NOMO-1 (cell line): ENCODE measurements at regions not wholly inside any gene's neighbourhood (a gene's known extent, or its start where the extent isn't known, plus 50 kb on each side); places are given as distances from the start of the nearest gene placed in this dataset.

Experiments
- DNase-seq, 2 experiments: peaks; one replicate each; lab custom pipeline; 2025; ENCODE audit not compliant: unreplicated experiment in 2 of 2; lab: John Stamatoyannopoulos, UW

DNA sequence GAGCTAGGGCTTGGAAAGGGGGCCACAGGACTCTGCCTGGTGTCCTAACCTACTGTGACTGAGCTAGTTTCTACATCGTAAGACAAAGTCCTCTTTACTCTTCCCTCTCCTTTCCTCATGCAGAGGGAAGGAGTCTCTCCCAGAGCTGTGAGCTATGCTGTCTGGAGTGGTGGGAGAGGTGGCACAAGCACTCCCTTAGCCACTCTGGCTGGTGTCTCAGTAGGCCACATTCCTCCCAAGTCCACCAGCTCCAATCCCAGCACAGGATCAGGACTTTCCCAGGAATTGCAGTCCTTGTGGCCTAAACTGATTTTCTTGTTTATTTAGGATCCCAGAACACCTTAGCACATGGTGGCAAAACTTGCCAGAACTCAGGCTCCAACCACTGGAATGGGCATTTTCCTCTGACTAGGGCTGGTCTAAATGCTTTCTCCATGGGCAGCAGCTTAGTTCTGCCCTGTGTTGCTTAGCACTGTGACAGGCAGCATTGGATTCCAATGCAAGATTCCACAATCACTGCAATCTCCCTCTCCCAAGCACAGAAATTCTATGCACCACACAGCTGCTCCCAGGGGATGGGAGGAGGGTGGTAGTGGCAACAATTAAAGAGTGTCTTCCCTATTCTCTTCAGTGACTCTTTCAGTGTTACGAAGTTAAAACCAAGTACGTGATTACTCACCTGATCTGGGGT is 733.3 kb downstream of the HACE1 start:
- no peak for DNase-seq

DNA sequence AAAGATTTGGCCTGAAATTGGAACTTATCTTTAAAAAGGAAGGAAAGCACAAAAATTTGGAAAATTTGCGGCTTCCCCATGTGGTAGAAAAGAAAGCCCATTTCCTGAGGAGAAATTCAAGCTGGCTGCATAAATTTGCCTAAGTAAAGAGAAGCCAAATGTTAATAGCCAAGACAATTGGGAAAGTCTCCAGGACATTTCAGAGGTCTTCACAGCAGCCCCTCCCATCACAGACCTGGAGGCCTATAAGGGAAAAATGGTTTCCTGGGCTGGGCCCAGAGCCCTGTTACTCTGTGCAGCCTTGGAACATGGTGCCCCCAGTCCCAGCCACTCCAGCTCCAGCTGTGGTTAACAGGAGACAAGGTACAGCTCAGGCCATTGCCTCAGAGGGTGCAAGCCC is 736.5 kb downstream of the HACE1 start:
- DNase-seq = no peak

DNA sequence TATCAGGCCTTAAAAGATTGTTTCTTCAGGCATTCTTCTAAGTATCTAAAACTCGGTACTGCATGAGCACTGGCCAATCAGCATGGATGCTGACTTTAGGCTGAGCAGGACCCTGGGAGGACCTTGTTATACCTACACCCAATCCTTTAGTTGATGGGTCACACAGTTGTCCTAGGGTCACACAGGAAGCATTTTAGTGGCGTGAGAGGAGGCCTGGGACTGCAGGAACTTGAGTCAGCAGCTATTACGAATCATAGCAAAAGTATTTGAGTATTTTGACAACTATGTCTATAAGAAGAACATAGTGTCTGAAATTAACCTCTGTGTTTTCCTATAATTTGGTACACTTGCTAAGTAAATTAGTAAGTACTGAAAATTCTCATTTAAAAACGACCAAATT is 741.4 kb downstream of the HACE1 start:
- DNase-seq = no peak

DNA sequence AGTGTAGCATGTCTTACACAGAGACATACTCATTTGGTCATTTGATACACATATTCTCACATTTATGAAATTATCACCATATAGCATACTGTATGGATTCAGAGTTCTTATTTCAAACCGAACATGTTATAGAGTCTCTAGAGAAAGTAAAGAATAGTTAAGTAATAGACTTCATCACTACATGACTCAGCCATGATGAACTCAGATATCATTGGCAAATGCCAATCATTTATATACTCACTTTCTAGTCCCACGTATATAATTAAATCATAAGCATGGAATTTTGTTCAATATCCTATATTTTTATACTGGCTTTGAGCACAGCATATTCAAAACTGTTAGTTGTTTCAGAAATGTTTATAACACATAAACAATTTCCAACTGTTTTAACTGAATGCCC is 749.9 kb downstream of the HACE1 start:
- no peak for DNase-seq

DNA sequence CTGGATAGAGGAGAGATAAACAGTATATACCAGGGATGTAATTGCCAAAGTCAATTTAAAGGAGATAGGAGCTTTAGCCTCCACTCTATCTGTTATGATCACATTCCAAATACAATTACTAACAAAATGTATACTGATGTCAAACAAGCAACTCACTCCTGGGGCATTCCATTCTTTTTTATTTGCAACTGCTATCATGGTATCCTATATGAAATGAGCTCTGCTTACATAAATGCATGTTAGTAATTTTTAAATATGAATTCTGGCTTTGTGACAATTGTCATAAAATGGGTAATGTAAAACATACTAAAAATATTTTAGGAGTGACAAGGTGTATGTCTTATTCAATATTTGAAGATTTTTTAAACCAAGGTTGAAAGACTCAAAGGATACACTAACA is 751.1 kb downstream of the HACE1 start:
- no peak for DNase-seq

DNA sequence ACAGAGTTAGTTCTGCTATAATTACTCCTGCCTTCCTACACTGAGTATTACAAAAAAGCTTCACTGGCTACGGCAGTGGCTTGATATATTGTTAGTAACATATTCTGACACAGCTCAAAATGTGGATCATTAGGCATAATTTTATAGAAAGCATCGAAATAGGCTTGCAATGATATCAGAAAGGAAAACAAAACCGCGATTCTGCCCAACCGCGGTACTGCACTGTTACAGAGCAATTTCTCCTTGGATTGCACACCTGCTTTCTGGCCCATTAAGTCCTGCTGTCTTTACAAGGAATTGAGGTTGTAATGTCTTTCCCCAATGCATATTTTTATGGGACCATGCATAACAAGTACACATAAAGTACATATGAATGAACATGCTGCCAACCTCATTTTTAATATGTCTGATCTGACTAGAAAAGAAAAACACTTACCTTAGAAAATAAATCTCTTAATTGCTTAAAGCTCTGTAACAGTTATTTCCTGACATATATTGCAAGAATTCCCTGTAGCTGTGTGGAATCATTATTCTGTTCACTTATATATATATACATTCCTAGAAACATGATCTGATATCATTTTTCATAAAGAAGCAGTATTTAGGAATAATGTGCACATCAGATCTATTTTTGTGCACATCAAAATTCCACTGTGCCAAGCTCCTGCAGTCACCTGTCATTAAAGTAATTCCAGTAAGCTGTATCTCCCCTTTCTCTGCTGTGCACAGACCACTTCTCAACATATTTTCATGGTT is 763.9 kb downstream of the HACE1 start:
- DNase-seq = no peak

DNA sequence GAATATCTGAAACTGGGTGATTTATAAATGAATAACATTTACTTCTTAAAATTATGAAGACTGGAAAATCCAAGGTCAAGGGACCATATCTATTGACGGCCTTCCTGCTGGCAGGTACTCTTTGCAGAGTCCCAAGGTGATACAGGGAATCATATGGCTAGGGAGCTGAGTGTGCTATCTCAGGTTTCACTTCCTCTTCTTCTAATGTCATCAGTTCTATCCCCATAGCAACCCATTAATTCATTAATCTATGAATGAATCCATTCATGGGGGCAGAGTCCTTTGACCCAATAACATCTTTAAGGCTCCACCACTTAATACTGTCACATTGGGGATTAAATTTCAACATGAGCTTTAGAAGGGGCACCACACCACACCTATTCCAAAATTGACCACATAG is 772.0 kb downstream of the HACE1 start:
- no peak for DNase-seq

DNA sequence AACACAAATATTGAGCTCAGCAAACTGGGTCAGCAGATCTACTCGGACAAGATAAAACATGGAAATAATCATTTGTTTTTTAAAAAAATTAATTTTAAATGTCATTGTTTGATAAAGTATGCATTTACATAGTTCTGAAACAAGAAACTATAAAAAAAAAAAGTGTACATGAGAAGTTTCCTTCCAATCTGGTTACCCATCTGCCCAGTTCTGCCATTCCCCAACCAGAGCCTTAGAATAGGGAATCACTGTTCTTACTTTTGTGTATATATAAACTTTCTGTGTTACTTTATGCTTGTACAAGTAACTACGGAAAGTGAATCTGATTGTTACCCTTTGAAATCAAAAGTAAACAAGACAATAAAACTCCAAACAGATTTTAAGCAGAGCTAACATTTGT is 791.4 kb downstream of the HACE1 start:
- no peak for DNase-seq

DNA sequence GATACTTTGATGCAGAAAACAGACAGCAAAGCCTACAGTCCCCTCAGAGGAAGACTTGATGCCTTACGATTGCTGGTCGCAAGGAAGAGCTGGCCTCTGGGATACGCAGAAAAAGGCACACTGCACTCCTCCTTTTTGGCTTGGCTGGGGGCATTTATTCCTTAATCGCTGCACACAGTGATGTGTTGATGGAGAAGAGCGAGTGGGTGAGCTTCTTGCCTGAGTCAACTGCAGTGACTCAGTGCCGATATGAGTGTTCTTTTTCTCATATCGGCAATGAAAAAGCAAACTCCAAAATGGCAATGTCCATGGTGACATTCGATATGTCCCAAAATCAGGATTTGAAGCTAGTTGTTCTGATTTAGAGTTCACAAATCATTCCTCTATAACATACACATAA is 794.8 kb downstream of the HACE1 start:
- DNase-seq = no peak

DNA sequence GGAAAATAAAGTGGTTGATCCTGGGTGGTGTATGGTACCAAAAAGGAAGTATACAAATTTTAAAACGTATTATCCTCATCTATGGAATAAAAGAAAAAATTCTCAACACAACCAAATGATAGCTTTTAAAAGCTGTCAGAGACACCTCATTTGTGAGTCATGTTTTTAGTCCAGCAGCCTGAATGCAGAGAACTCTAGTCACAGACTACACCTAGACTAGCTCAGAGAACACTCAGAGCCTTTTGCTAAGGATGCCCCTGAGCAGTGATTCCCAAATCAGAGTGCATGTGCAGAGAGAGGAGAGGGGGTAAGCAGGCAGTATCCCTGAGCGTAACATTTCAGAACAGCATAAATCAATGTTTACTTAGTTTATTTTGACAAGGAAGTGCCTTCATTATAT is 809.3 kb downstream of the HACE1 start:
- DNase-seq = no peak

DNA sequence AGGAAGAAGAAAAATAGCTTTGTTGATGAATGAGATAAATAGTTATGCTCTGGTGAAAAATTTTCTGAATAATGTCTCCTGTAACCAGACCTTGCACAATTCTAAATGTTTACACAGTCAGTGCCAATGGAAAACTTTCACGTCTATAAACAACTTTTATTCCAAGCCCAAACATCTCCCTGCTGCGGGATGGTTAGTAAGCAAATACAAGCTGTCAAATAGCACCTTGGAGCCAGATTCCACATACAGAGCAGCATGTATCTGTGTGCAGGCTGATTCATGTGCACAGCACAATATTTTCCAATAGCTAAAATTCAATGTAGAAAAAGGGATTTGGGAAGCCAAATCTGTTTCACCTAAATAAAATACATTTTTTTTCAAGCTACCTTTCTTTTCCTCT is 813.3 kb downstream of the HACE1 start:
- no peak for DNase-seq

DNA sequence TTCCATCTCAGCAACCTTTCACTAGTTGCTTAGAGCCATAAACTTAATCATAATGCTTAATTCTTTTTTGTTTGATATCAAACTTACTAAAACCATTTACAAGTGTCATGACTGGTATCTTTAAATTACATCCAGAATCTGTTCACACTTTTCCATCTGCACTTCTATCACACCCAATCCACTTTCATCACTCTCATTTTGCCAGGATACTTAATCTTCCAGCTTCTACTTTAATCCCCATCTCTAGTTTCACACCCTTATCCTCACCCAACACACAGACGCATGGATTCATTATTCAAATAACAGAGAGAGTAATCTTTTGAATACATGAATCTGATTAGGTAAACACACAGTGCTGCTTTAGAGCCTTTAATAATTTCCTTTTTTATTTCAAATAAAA is 828.4 kb downstream of the HACE1 start:
- no peak for DNase-seq

DNA sequence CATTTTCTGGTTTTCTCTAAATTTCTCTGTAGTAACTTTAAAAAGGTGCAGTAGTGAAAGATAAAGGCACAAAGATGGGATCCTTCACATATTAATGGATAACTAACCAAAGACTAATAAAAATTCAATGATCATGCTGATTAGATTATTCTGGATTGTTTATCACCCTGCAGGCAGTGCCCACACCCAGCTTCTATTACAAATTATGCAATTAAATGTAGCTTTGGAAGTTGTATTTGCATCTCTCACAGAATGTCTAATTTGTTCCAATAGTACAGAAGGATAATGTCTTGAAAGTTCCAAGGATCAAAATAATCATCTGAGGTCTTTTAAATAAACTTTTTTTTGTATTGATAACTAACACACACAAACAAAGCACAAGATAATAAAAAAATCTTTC is 837.6 kb downstream of the HACE1 start:
- DNase-seq = no peak

DNA sequence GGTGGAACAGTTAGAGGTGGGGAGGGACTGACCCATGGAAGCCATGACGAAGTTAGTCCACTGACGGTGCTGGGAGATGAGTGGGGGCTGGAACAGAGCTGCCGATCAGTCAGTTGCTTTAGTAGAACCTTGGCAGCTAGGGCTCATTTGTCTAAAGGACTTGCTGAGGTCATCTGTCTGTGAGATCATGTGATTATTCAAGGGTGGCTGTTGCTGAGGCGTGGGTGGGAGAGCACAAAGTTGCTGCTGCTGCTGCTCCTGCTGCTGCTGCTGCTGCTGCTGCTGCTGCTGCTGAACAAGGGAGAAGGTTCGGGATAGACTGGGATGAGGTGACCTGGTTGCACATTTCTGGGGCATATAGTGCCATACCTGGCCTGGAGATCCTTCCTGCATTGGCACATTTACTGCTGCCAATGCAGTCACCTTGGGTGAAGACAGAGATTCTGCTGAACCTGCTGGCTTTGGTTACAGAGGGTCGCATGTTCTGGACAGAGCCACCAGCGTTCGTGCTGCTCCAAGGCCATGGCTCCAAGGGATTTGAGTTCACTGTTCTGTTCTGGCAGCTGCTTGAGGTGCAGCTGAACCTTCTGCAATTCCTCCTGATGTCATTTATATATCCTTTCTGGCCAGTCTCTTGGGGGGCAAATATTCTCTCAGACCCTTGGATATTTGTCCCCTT is 840.5 kb downstream of the HACE1 start:
- no peak for DNase-seq

DNA sequence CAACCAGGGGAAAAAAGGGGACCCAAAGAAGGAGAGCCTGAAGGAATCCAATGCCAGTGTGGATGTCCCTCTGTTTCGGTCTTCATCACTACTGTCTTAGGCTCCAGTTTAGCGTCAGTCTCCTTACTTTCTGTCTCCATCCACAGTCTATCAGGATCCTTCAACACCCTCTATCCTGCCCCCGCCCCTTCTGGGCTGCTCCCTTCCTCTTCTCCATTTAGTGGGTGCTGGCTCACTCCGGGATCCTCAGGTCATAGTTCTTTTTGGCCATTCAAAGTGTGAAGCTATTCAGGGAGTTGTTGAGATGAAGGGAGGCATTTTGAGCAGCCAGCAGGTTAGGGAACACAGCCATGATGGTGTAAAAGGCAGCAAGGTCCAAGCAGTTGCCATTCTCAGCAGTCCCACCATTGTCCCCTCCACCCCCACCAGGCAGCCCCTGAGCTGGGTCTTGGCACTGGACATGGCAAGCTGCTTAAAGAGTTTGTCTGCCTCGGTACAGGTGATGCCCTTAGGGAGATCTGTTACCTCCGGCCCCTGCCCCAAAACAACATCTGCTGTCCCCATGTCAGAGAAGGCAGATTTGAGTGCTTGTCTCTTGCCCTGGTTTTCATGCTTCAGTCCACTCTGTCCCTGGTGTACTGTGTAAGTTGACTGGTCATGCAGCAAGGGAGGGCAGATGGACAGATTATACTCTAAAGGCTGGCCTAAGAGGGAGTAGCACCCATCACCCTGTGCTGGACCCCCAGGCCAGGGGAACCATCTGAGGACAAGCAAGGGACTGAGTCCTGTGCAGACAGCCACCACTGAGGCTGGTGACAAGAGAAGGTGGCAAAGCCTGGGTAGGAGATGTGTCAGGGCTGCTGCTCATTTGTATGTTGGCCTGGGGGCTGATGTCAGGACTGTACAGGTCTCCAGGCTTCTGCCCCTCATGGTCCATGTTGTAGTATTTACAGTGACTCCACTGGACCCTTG is 842.0 kb downstream of the HACE1 start:
- no peak for DNase-seq

DNA sequence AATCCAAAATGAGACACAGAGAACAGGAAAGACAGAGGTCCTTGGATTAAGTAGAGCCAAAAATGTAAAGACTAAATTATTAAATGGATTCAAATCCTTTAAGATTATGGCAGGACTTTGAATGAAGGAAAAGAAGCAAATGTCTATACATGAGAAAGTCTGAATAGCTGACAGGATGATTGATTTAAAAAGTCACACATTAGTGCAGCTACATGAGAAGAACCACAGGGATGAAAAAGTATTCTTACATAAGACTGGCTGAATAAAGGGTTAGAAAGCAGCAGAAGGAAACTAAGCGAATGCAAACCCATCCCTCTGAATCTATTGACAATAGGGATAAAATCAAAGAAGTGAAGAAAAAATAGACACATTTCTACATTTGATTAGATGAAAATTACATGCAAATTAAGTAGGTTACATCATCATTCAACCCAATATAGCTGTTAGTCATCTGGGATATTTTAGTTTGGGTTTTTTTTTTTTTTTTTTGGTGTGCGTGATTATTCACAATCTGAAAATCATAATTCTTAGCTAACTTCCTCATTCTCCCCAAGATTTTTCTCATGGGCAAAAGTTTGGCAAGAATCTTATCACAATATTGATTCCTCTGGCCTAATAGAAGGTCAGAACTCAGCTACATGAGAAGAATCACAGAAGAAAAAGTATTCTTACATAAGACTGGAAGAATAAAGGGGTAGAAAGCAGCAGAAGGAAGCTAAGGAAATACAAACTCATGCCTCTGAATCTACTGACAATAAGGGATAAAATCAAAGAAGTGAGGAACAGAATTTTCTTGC is 845.4 kb downstream of the HACE1 start:
- peak; percentile 69 to 74 for DNase-seq

DNA sequence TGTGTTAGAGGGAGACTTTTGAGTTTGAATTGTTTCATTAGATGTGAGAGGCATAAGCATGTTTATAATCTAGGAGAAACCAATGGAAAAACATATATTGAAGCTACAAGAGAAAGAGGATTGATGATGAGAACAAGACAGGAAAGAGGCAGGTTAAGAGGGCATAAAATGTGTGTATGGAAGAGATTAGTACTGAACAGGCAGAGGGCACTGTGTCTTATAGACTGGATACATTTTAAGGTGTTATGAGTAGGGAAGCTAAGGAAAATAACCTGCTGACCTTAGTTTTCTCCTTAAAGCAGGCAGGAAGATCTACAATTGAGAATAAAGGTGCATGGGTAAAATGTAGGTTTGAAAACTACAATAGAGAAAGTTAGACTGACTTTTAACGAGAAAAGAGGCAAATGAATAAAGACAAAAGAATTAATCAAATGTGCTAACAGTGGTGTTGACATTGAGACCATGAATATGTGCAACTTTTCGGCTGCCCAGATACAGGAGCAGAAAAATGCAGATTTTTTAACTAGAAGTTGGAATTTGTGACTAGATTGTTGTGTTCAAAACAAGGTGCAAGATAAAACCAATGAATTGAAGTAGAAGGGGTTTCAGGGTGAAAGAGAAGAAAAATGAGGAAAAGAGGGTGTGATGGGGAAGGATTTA is 846.3 kb downstream of the HACE1 start:
- DNase-seq = no peak

DNA sequence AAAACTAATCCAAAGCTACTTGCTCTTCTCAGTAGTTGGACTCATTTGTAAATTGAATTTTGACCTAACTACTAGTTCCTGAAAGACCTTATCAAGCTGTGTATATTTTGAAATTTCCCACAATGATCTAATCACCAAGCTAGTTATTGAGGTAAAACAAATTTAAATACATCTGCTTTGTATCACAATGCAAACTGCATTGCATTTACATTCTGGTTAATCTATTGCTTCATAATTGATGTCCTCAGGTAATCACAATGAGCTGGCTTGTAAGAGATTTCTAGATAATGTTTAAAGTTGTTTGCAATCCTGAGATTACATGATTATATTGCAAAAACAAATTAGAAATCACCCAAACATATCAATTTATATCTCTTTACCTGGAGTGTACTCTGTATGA is 848.8 kb downstream of the HACE1 start:
- no peak for DNase-seq

DNA sequence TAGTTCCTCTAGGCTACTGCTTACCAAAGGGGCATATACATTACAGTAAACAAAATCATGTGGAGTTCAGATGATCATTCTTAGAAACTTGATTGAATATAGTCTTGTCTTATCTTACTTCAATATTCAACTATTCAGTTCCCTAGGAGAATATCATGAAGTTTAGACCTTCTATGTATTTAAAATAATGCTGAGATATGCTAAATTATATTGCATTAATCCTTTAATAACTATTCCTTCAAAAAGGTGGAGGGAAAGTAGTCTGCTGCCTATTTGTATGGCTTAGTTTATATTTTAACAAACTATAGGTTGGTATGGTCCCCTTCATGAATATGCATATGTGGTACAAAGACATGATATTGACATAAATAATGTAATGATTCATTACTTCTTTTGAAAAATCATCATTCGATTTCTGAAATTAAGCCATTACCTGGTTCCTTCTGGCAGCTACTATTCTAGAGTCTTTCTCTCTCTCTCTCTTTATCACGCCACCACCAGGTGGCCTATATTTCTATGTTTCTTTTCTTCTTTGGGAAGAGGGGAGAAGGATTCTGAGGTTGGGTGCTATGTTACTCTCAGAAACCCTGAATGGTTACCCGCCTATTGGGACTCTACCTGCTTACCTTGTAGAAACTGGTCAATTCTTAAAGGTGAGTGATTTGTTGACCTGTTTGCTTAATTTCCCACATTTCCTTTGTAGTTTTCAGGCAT is 855.8 kb downstream of the HACE1 start:
- DNase-seq = no peak
